AG10803 (cell line): ENCODE measurements at regions not wholly inside any gene's neighbourhood (a gene's known extent, or its start where the extent isn't known, plus 50 kb on each side); places are given as distances from the start of the nearest gene placed in this dataset.

ENCODE experiments used
- DNase-seq: peaks from one replicate; pipeline ENCODE4 v3.0.0; 2010; ENCODE audit warnings: low read depth
- H3K4me3 ChIP-seq: 2 replicates; pipeline ENCODE4 v1.5.1; 2011; ENCODE audit warnings: mild to moderate bottlenecking, low read length, control low read depth
- CTCF ChIP-seq: conservative IDR thresholded peaks from 2 replicates; pipeline ENCODE4 v1.5.1; 2011; ENCODE audit warnings: mild to moderate bottlenecking, low read length, control low read depth, inconsistent platforms

- DNase-seq = peak; percentile 58
- no peak for TF ChIP-seq CTCF
- H3K4me3 ChIP-seq = no peak overlapping the region
Observed at GRCh38 chr5:62082370-62082801, 223.6 kb upstream of the KIF2A start.

- no peak for TF ChIP-seq CTCF
- H3K4me3 ChIP-seq = no peak overlapping the region
- DNase-seq = no peak
Observed at GRCh38 chr5:62083247-62083646, 222.8 kb upstream of the KIF2A start.

- H3K4me3 ChIP-seq = no peak overlapping the region
- TF ChIP-seq CTCF = no peak
- no peak for DNase-seq
Observed at GRCh38 chr5:62083661-62084060, 222.3 kb upstream of the KIF2A start.

GRCh38 chr5:62084391-62084790, 221.6 kb upstream of the KIF2A start:
- H3K4me3 ChIP-seq = no peak overlapping the region
- no peak for TF ChIP-seq CTCF
- DNase-seq = no peak

GRCh38 chr5:62090953-62091352, 215.1 kb upstream of the KIF2A start:
- no peak for DNase-seq
- no peak for TF ChIP-seq CTCF
- no peak overlapping the region for H3K4me3 ChIP-seq

- no peak for DNase-seq
- no peak for TF ChIP-seq CTCF
- no peak overlapping the region for H3K4me3 ChIP-seq
Observed at GRCh38 chr5:62093411-62093810, 212.6 kb upstream of the KIF2A start.

- peak; percentile 27 for DNase-seq
- TF ChIP-seq CTCF = no peak
- H3K4me3 ChIP-seq = peak overlapping the region; percentile 10; the same call in 1 of the 2 replicates
Observed at GRCh38 chr5:62093976-62094375, 212.0 kb upstream of the KIF2A start.
